CD4-positive, alpha-beta T cell treated with Interleukin-1 beta for 1 hour (primary cell): ENCODE measurements at regions not wholly inside any gene's neighbourhood (a gene's known extent, or its start where the extent isn't known, plus 50 kb on each side); places are given as distances from the start of the nearest gene placed in this dataset.

ENCODE experiments used
- DNase-seq, 2 donors: peaks; one replicate each; pipeline ENCODE4 v3.0.0-alpha.2; 2020 to 2022

DNA sequence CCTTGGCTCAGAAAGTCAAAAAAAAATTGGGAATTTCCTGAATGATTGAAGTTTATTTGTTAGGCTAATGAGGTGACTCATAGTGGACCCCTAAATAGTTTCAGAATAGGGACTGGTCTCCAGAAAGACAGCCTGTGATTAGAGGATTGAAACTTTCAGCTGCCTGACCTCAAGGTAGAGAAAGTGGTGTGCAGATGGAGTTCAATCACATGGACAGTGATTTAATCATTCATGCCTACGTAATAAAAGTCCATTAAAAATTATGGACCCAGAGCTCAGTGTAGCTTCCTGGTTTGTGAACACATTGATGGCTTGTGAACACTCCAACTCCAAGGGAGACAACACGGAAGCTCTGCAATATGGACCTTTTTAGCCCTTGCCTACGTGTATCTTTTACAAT is 533.2 kb upstream of the PCDH9 start:
- DNase-seq: no peak

DNA sequence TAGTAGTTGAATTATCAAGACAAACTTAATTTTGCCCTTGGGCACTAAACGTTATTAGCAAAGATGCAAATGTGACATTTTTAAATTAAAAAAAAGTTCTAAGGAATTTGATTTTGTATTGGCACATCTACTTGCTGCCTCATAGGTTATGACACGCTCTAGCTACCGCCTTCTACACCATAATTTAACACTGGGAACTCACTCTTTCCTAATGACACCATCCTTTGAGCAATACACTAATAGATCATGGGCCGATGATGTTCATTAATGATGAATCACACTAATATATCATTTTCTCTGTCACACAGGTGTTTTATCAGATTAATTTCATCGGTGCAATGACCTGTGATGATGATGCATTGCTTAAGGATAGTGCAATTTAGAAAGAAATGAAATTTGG is 528.8 kb upstream of the PCDH9 start:
- DNase-seq: no peak

GRCh38 chr13:67754012-67754411 is 523.9 kb upstream of the PCDH9 start:
- no peak for DNase-seq

DNA sequence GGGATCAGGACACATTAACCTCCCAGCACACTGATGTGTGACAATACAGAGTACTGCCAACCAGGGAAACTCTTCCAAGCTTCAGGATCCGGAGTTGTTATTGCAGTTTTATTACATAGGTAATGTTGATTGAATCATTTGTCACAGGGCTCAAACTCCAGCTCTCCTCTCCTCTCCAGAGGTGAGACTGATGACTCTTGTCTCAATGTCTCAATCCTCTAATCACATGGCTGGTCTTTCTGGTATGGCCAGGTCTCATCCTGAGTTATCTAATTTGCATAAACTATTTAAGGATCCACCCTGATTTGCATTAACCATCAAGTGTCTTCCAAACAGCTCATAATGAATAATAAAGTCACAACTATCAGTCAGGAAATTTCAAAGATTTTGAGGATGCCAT is 522.6 kb upstream of the PCDH9 start:
- no peak for DNase-seq

GRCh38 chr13:67742478-67742877 is 512.3 kb upstream of the PCDH9 start:
- DNase-seq: no peak

DNA sequence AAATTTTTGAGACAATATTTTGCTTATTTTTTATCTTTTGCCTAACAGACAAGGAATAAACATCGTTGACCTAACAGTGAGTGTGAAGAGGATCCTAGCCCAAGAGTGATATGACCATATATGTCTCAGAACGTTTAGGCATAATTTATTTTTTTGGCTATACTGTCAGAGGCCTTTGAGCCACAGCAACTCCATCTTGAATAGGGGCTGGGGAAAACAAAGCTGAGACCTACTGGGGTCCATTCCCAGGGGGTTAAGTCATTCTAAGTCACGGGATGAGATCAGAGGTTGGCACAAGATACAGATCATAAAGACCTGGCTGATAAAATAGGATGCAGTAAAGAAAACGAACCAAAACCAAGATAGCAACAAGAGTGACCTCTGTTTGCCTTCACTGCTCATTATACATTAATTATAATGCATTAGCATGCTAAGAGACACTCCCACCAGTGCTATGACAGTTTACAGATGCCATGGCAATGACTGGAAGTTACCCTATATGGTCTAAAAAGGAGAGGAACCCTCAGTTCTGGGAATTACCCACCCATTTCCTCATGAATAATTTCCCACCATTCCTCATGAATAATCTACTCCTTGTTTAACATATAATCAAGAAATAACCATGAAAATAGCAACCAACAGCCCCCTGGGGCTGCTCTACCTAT is 510.9 kb upstream of the PCDH9 start:
- no peak for DNase-seq

- DNase-seq: no peak
Measured at GRCh38 chr13:67736646-67737420, 506.7 kb upstream of the PCDH9 start.

- no peak for DNase-seq
Measured at GRCh38 chr13:67735651-67736050, 505.5 kb upstream of the PCDH9 start.

DNA sequence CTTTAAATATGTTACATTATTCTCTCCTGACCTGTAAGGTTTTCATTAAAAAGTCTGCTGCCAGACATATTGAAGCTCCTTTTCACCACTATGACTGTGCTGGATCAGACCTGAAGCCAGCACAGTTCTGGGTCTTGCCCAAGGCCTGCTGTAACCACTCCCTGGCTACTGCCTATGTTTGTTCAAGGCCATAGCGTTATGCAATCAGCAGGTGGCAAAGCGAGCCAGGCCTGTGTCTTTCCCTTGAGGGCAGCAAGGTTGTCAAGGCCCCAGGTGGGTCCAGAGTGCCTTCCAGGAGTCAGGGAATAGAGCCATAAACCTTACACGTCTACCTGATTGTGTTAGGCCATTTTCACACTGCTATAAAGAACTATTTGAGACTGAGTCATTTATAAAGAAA is 496.8 kb upstream of the PCDH9 start:
- no peak for DNase-seq

GRCh38 chr13:67725999-67726398 is 495.9 kb upstream of the PCDH9 start:
- DNase-seq: no peak

DNA sequence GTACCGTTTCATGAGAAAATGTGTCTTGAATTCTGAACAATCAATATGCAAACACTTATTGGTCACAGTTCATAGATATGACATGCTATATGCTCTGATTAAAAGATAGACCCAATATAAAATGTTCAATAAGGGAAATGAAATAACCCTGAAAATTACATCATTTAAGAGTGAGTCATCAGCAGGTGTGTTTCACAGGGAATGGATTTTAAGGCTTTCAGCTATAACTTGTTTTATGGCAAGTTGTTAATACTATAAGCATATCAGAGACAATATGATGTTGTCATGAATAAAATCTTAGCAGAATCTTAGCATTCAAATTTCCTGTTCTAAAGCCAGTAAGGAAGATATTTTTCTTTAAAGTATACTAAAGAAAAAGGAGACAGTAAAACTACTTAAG is 483.4 kb upstream of the PCDH9 start:
- no peak for DNase-seq

DNA sequence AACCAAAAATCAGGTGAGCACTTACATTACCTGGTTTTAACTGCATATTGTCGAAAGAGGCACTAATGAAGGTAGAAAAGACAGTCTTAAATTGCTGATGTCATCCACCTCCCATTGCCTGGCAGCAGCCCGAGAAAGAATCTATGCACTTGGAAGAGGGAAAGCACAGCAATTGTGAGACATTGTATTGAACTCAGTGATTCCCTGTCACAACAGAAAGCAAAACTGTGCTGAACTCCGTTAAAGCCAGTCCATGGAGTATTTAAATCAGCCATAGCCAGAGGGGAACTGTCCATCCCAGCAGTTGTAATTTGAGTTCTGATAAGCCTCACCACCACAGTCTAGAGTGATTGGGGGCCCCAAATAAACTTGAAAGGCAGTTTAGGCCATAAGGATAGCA is 466.6 kb upstream of the PCDH9 start:
- no peak for DNase-seq

DNA sequence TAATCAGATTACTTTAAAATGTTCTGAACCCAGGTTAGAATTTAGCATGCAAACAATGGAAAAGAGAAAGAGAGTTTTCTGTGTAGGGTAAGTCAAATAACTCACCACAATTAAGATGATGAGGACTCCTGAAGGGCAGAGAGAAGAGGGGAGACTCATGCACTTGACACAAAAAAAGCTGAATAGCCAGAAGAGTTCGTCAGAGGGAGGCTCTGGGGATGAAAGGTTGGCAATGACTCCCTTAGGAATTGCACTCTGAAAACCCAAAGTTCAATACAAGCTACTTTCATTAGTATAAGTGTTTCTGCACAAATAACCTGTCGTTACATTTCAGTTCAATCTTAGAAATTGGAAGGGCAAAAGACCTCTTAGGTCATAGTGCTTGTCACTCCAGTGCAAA is 434.4 kb upstream of the PCDH9 start:
- DNase-seq: no peak

GRCh38 chr13:67662997-67663396 is 432.9 kb upstream of the PCDH9 start:
- no peak for DNase-seq

DNA sequence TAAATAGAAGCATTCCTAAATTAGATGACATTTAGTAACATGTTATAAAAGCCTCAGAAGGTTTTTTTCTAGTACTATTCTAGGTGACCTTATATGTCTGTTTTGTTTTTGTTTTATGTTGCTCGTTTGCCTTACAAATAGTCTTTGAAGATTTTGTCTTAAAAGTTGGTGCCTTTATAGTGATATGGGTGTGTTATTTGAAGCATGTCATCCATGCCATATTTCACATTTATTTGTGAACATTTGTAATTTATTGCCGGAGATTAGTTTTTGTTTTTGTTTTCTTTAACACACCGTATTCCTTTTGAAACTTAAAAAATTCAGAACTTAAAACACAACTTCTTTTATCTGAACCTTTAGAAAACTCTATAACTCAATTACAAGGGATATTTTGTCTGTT is 422.8 kb upstream of the PCDH9 start:
- no peak for DNase-seq

DNA sequence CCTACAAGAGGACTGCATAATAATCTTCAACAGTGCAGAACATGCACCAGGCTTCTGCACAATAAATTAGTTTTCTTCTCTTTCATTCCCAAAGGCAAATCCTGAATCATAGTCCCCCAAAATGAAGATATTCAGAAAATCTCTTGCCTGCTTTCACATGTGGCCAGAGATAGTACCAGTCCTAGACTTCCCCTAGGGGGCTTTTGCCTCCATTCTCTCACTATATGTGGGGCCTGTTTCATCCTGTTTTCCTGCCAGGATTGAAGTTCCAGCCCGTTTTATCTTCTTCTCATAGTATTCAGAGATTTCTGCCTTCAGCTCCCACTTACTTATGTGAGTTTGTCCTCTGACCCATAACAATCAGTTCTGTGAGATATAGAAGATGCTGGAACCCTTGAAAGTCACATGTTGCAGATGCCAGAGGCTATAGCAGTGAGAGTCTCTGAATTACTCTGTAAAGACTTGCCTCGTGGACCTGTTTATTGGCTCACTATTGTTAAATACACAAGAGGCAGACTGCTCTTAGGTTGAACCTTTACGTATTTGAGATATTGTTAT is 421.9 kb upstream of the PCDH9 start:
- no peak for DNase-seq

- DNase-seq: no peak
Measured at GRCh38 chr13:67650471-67650870, 420.3 kb upstream of the PCDH9 start.

DNA sequence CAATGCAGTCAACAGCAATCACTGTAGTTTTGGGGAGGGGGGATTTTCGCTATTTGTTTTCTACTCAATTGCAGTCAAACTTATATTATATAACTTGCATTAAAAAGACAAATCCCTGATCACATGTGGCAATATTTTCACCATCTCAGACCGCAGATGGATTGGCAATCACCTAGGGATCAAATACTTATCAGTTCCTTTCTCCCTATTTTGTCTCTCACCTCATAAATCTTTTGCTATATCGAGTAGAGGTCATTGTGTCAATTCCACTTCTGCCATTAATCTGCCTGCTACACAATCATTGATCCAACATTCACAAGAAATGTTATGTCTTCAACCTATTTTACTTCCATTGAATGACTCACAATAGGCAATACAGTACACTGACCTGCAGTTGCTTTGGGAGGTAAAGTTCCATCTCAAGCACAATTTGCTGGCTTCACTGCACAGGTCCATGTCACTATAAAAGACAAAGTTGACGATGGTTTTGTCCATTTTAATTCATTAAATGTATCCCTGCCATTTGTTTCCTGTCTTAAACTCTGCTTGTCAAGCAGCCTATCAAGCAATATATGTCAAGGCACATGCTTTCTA is 415.8 kb upstream of the PCDH9 start:
- no peak for DNase-seq

DNA sequence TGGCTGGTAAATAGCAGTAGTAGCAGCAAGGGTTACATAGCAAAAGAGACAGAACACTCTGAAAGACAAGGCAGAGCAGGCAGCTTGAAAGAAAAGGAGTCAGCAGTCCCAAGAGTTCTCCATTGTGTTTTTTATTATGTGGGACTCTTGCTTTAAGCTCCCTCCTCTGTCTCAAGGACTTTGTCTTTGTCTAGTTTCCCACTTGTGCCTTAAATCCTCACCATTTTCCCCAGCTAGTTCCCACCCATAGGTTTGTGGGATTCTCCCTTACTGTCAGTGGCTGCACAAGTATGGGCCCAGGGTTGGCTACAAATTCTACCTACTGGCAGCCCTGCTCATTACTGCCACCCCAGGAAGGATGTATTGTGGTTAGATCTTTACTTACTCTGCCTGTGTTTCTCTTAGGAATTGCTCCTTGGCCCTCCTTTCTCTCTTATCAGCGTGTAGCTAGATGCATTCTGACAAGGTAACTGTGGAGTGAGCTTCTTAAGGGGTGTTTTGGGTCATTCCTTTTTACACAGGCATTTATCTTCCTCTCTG is 413.4 kb upstream of the PCDH9 start:
- DNase-seq: no peak

DNA sequence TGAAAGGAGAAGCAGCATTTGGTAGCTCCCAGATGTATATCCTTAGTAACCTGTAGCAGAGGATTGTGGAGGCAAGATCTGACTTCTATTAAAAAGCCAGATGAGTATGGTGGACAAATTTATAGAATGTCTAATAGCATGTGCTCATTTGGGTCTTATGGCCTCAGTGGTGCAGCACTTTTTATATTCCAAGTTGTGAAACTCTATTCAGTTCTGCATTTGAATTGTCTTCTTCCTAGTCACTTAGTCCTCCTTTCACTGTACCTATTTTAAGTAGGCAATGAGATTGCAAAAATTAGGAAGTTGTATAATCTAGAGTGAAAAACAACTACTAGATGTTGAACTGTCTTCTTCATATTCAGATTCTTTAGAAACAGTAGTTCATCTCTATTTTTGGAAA is 412.5 kb upstream of the PCDH9 start:
- DNase-seq: no peak

DNA sequence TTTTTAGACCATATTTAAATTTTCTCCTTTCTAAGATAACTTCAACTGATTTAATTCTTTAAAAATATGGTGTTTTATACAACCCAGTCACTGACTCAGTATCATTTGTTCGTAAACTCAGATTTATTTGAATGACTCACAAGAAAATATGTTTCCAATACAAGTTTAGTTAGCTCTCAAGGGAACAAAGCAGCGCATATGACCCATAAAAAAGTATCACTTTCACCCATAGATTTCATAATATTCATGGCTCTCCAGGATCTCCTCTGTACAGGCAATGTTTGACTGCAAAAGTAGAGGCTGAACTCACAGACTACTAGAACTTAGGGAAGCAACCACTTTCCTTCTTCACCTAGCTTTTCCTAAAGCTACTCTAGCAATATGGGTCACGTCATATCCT is 405.6 kb upstream of the PCDH9 start:
- no peak for DNase-seq

DNA sequence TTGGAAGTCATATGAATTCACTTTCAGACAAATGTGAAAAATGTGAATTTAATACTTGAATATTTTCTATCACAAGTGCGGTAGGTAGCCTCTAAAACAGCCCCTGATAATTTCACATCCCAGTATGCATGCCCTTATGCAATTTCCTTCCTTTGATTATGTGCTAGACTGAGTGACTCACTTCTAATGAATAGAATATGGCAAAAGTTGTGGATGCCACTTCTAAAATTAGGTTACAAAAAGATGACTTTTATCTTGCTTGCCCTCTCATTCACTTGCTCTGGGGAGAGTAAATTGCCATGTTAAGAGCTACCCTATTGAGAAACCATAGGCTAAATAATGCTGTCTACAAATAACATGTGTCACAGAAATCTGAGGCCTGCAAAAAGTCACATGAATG is 402.5 kb upstream of the PCDH9 start:
- no peak for DNase-seq

- DNase-seq: no peak
Measured at GRCh38 chr13:67630640-67631039, 400.5 kb upstream of the PCDH9 start.

- no peak for DNase-seq
Measured at GRCh38 chr13:67623630-67624029, 393.5 kb upstream of the PCDH9 start.
